GM12891 (cell line): ENCODE measurements at regions not wholly inside any gene's neighbourhood (a gene's known extent, or its start where the extent isn't known, plus 50 kb on each side); places are given as distances from the start of the nearest gene placed in this dataset.
"Not testable (repeated sequence)": the region's sequence is repeated elsewhere in the genome, so short reads cannot be mapped to it uniquely, and the experiment has no call there.

Source experiments
- DNase-seq: peaks from one replicate; pipeline ENCODE4 v3.0.0; 2011; ENCODE audit warnings: low spot score; ENCODE audit not compliant: insufficient read length
- FAIRE-seq: peaks from 2 replicates; lab custom pipeline; 2011; peaks lifted over from hg19 to GRCh38; lab: Jason Lieb, UNC
- PAX5 ChIP-seq: IDR thresholded peaks from 2 replicates; pipeline ENCODE4 v1.6.1; 2011; ENCODE audit warnings: low read length, moderate library complexity, mild to moderate bottlenecking; ENCODE audit not compliant: insufficient read depth, severe bottlenecking
- POLR2A ChIP-seq: IDR thresholded peaks from 2 replicates; pipeline ENCODE4 v1.6.1; 2011; ENCODE audit warnings: low read depth, low read length, control low read depth
- POLR2AphosphoS5 ChIP-seq: IDR thresholded peaks from 2 replicates; pipeline ENCODE4 v1.6.1; 2011; ENCODE audit warnings: low read depth, low read length, control low read depth
- POU2F2 ChIP-seq: IDR thresholded peaks from 2 replicates; pipeline ENCODE4 v1.6.1; 2011; ENCODE audit warnings: low read depth, mild to moderate bottlenecking, control low read depth, low read length, moderate library complexity
- SPI1 ChIP-seq: IDR thresholded peaks from 2 replicates; pipeline ENCODE4 v1.6.1; 2011; ENCODE audit warnings: low read depth, low read length, control low read depth
- TAF1 ChIP-seq: IDR thresholded peaks from 2 replicates; pipeline ENCODE4 v1.6.1; 2011; ENCODE audit warnings: low read depth, low read length, control low read depth

DNA sequence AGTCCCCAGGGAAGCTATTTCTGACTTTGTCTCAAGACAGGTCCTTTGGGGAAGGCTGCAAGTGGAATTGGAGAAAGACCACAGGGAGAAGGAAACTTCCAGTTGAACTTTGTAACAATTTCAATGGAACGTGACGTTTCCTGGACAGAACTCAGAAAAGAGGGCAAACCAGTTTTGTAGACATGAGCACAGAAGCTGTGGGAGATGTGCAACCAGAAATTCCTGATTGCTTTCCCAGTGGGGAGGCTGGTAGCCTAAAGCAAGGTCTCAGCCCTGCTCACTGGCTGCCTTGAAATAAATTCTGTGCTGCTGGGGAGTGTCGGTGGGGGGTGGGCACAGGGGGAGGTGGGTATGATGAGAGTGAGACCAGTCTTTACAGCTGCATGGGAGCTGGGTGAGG is 1206.7 kb upstream of the ADGRL2 start:
- FAIRE-seq (no peak), DNase-seq (no peak)
- no peak for TF ChIP-seq TAF1

DNA sequence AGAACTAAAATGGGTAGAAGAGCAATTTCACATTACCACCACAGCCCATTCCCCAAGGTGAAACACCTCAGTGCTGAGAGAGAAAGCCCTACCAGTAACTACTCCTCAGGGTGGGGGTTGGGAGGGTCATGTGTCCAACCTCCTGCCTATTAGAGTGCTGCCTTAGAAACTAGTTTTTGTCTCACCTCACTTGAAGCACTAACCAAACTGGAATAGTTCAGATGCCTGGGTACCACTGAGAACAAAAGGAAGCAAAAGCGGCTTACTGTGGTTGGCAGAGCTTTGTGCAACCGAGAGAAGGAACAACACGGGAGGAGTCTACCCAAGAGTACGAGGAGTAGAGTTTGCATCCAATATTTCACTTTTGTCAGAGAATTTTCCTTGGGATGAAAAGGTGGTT is 1207.5 kb upstream of the ADGRL2 start:
- DNase-seq: no peak
- TF ChIP-seq POLR2AphosphoS5 (no peak), TAF1 (no peak), POU2F2 (no peak), PAX5 (no peak), SPI1 (no peak), POLR2A (no peak)
- no peak for FAIRE-seq

GRCh38 chr1:80582980-80583379 is 1217.8 kb upstream of the ADGRL2 start:
- FAIRE-seq: no peak

GRCh38 chr1:80579055-80579454 is 1221.7 kb upstream of the ADGRL2 start:
- no peak for FAIRE-seq
- TF ChIP-seq POLR2AphosphoS5 (no peak), TAF1 (no peak)
- no peak for DNase-seq

More at GRCh38 chr1:80582980-80583379, 1217.8 kb upstream of the ADGRL2 start:
- DNase-seq: no peak
- TF ChIP-seq POLR2A (no peak), TAF1 (no peak), SPI1 (no peak), POLR2AphosphoS5 (no peak), POU2F2 (no peak), PAX5 (no peak)

DNA sequence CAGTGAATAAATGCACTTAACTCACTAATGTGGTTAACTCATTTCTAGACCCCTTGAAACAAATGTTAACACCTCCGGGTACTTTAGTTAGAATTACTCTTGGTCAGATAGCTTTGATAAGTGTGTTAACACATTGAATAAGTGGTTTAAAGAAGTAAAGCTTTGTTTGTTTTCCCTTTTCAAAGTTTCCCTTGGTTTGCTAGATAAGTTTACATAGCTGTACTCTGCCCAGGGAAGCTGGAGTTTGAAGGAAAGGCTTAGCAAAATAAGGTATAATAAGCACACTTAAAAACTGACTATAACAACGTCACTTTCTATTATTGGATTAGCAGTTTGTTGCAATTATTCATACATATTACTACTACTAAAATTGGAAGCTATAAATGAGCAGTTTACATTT is 1233.9 kb upstream of the ADGRL2 start:
- no peak for FAIRE-seq
- TF ChIP-seq POLR2A (no peak), POU2F2 (no peak), SPI1 (no peak), POLR2AphosphoS5 (no peak), TAF1 (no peak), PAX5 (no peak)
- DNase-seq: no peak

- no peak for DNase-seq
- no peak for FAIRE-seq
- TF ChIP-seq POLR2AphosphoS5 (no peak), POLR2A (no peak), SPI1 (no peak), TAF1 (no peak), PAX5 (no peak), POU2F2 (no peak)
These were observed 1234.6 kb upstream of the ADGRL2 start for GRCh38 chr1:80566123-80566522.

DNA sequence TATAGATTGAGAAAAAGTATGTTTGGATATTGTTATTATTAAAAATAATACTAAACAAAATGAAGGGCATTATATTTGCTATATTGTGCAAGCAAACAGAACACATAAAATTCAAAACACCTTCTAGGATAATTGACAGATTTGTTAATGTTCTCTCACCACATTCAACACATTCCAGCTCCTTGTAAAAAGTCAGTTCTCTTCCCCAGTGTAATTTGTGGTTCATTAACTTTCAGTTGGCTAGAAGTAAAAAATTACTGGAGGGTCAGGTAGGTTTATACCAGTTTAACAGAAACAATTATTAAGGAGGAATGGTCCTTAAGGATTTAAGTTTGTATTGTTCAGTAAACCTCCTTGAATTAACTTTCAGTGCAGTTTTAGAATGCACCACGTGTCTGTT is 1235.3 kb upstream of the ADGRL2 start:
- TF ChIP-seq POU2F2 (no peak), TAF1 (no peak), PAX5 (no peak)
- FAIRE-seq (no peak), DNase-seq (no peak)

DNA sequence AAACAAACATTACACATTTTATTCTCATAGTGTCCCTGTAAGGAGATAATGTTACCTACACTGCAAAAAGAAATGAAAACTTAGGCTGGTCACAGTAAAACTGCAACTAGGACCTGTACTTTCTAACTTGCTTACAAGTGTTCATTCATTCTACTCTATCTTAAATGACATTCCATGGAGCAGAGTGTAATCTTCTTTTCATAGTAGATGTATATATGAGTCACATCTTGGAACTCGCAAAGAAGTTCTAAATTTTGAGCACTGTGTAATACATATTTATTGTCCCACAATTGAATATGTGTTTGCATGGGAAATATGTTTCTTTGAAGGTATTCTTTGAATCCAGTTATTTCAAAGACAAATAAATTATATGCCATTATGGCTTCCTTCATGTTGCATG is 1258.5 kb upstream of the ADGRL2 start:
- DNase-seq (no peak), FAIRE-seq (no peak)
- no peak for TF ChIP-seq POU2F2
- TF ChIP-seq POLR2A: no peak
- TF ChIP-seq POLR2AphosphoS5: no peak
- no peak for TF ChIP-seq PAX5
- TF ChIP-seq SPI1: no peak
- no peak for TF ChIP-seq TAF1

DNA sequence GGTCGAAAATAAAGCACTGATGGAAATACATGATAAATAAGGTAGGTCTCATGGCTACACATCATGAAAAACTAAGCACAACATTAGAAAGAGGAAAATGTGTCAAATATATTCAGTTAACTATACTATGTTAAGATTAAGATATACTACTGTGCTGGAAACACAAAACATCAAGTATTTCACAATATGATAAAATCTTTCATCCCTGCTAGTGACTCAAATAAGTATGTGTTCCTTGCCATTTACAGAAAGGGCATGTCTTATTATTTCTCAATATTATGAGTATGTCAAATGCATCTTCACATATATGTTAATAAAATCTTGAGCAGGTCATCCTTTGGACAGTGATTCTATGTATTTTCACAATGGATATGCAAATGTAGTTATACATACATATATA is 1260.1 kb upstream of the ADGRL2 start:
- no peak for TF ChIP-seq POLR2A
- TF ChIP-seq SPI1: no peak
- no peak for TF ChIP-seq POLR2AphosphoS5
- TF ChIP-seq POU2F2: no peak
- TF ChIP-seq PAX5: no peak
- TF ChIP-seq TAF1: no peak
- DNase-seq (no peak), FAIRE-seq (no peak)

- FAIRE-seq (no peak), DNase-seq (no peak)
- no peak for TF ChIP-seq TAF1
- no peak for TF ChIP-seq POU2F2
These were observed 1260.6 kb upstream of the ADGRL2 start for GRCh38 chr1:80540149-80540548.

GRCh38 chr1:80539298-80539697 is 1261.4 kb upstream of the ADGRL2 start:
- FAIRE-seq, DNase-seq: not testable (repeated sequence)
